HG03066 (cell line): ENCODE measurements at regions not wholly inside any gene's neighbourhood (a gene's known extent, or its start where the extent isn't known, plus 50 kb on each side); places are given as distances from the start of the nearest gene placed in this dataset.

Source experiments
- ATAC-seq: cut with Tn5 transposase; IDR thresholded peaks from one replicate; pipeline ENCODE4 v1.9.1; 2021; ENCODE audit warnings: low read depth; ENCODE audit not compliant: unreplicated experiment

- no peak for ATAC-seq
Measured at GRCh38 chr2:42854207-42854818, 61.9 kb upstream of the HAAO start.

- ATAC-seq: no peak
Measured at GRCh38 chr2:42853549-42854206, 61.3 kb upstream of the HAAO start.

GRCh38 chr2:42852798-42853197 lies 60.4 kb upstream of the HAAO start:
- no peak for ATAC-seq

GRCh38 chr2:42851740-42852250 lies 59.4 kb upstream of the HAAO start:
- no peak for ATAC-seq

- ATAC-seq: no peak
Measured at GRCh38 chr2:42851186-42851585, 58.8 kb upstream of the HAAO start.

GRCh38 chr2:42850016-42850805 lies 57.8 kb upstream of the HAAO start:
- ATAC-seq: no peak

- ATAC-seq: no peak
Measured at GRCh38 chr2:42849311-42849710, 56.9 kb upstream of the HAAO start.

- ATAC-seq: no peak
Measured at GRCh38 chr2:42848726-42849290, 56.4 kb upstream of the HAAO start.

GRCh38 chr2:42848265-42848664 lies 55.9 kb upstream of the HAAO start:
- no peak for ATAC-seq

- no peak for ATAC-seq
Measured at GRCh38 chr2:42847596-42848151, 55.3 kb upstream of the HAAO start.

GRCh38 chr2:42846932-42847595 lies 54.7 kb upstream of the HAAO start:
- ATAC-seq: no peak

GRCh38 chr2:42846026-42846425 lies 53.6 kb upstream of the HAAO start:
- no peak for ATAC-seq

GRCh38 chr2:42844901-42845821 lies 52.8 kb upstream of the HAAO start:
- no peak for ATAC-seq

GRCh38 chr2:42844366-42844765 lies 52.0 kb upstream of the HAAO start:
- ATAC-seq: no peak

- no peak for ATAC-seq
Measured at GRCh38 chr2:42843611-42844010, 51.2 kb upstream of the HAAO start.

GRCh38 chr2:42843131-42843530 lies 50.7 kb upstream of the HAAO start:
- ATAC-seq: no peak

GRCh38 chr2:42842466-42842865 lies 50.1 kb upstream of the HAAO start:
- ATAC-seq: no peak
